SU-DHL-6 (cell line): ENCODE measurements at regions not wholly inside any gene's neighbourhood (a gene's known extent, or its start where the extent isn't known, plus 50 kb on each side); places are given as distances from the start of the nearest gene placed in this dataset.

ENCODE experiments used
- H2AFZ ChIP-seq: fragments of 200-600 bp; sonication (generic); 2 replicates; pipeline ENCODE4 v1.6.1; 2014; ENCODE audit warnings: low read depth, mild to moderate bottlenecking, moderate library complexity, mixed read lengths, antibody characterized with exemption, low read length; ENCODE audit not compliant: severe bottlenecking
- H3F3A ChIP-seq: fragments of 200-600 bp; shearing (Covaris generic); 2 replicates; pipeline ENCODE4 v1.6.0; 2016; ENCODE audit warnings: antibody characterized with exemption, mild to moderate bottlenecking; ENCODE audit not compliant: insufficient read depth
- H3K27ac ChIP-seq: fragments of 200-600 bp; sonication (generic); 2 replicates; pipeline ENCODE4 v1.5.1; 2016; ENCODE audit warnings: low read depth, mild to moderate bottlenecking, low read length, moderate library complexity, mixed read lengths
- H3K27me3 ChIP-seq: fragments of 200-600 bp; sonication (generic), shearing (Covaris generic); 2 replicates; pipeline ENCODE4 v1.6.0; 2014; ENCODE audit warnings: mild to moderate bottlenecking, low read length
- H3K36me3 ChIP-seq: fragments of 200-600 bp; sonication (generic); 2 replicates; pipeline ENCODE4 v1.6.1; 2014; ENCODE audit warnings: mild to moderate bottlenecking, low read length, mixed read lengths
- H3K4me2 ChIP-seq: fragments of 300-600, 200-600 bp; shearing (Covaris generic), sonication (generic); 2 replicates; pipeline ENCODE4 v1.6.0; 2014; ENCODE audit warnings: low read length, low read depth, mild to moderate bottlenecking; ENCODE audit not compliant: poor library complexity, severe bottlenecking
- H3K4me3 ChIP-seq: fragments of 200-600 bp; sonication (generic); 2 replicates; pipeline ENCODE4 v1.5.1; 2014; ENCODE audit warnings: antibody characterized with exemption, low read length, mild to moderate bottlenecking, mixed read lengths; ENCODE audit not compliant: insufficient read depth, poor library complexity, severe bottlenecking
- H3K79me2 ChIP-seq: fragments of 200-600 bp; sonication (generic); 2 replicates; pipeline ENCODE4 v1.6.1; 2014; ENCODE audit warnings: mild to moderate bottlenecking, low read length, moderate library complexity; ENCODE audit not compliant: insufficient read depth
- H3K9ac ChIP-seq: fragments of 200-600 bp; sonication (generic); 2 replicates; pipeline ENCODE4 v1.7.0; 2014; ENCODE audit warnings: mild to moderate bottlenecking, low read length
- H3K9me2 ChIP-seq: fragments of 200-600 bp; sonication (generic); replicated peaks from 2 replicates; pipeline ENCODE4 v1.6.1; 2014; ENCODE audit warnings: low read length; ENCODE audit not compliant: insufficient read depth
- H3K9me3 ChIP-seq: fragments of 200-600 bp; sonication (generic); 2 replicates; pipeline ENCODE4 v1.6.1; 2014; ENCODE audit warnings: low read length, mixed read lengths; ENCODE audit not compliant: insufficient read depth
- H4K20me1 ChIP-seq: fragments of 200-600 bp; sonication (generic); 2 replicates; pipeline ENCODE4 v1.6.1; 2014; ENCODE audit warnings: low read depth, mild to moderate bottlenecking, antibody characterized with exemption, low read length, moderate library complexity, mixed read lengths
- CTCF ChIP-seq: fragments of 200-600 bp; sonication (generic); IDR thresholded peaks from one replicate; pipeline ENCODE4 v1.5.1; 2017; ENCODE audit warnings: antibody characterized with exemption, mild to moderate bottlenecking, low read length, moderate library complexity; ENCODE audit not compliant: insufficient read depth, poor library complexity, severe bottlenecking
- EZH2phosphoT487 ChIP-seq: fragments of 200-600 bp; sonication (generic), shearing (Covaris generic); conservative IDR thresholded peaks from 2 replicates; pipeline ENCODE4 v1.6.1; 2018; ENCODE audit warnings: mild to moderate bottlenecking, antibody characterized with exemption, low read length, moderate library complexity, mixed read lengths

GRCh38 chr5:16321284-16321683 is 141.7 kb upstream of the MARCHF11 start:
- Histone ChIP-seq H3K4me2 (no peak overlapping the region), H3K79me2 (no peaks in the 10 kb centered on the region), H3K9me3 (no peaks in the 10 kb centered on the region), H3K27ac (no peak overlapping the region), H3K9ac (no peak overlapping the region), H3K36me3 (no peaks in the 10 kb centered on the region), H3K27me3 (no peaks in the 10 kb centered on the region), H4K20me1 (no peaks in the 10 kb centered on the region), H3F3A (no peaks in the 10 kb centered on the region), H2AFZ (no peak overlapping the region), H3K4me3 (no peak overlapping the region), H3K9me2 (no peaks in the 10 kb centered on the region)
- no peak for TF ChIP-seq EZH2phosphoT487
- no peak for TF ChIP-seq CTCF

DNA sequence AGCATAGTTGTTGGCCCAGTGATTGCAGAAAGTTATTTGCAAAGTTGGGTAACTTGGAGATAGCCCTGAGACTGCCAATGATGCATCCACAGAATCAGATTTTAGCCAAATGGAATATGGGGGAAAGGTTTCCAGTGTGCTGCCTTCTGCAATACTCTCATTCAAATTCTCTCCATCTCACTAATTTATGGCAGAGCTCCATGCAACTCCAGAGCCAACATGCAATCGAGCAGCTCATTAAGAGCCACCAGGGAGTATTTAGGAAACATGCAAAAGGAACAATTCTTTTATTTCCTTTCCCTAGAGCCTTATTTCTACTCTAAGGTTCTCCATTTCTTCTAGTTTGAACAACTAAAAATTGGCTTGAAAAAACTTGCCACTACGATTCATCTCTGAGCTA is 135.9 kb upstream of the MARCHF11 start:
- no peaks in the 10 kb centered on the region for H3K9me3 ChIP-seq
- H3F3A ChIP-seq = no peaks in the 10 kb centered on the region
- H3K9ac ChIP-seq = no peak overlapping the region
- H3K4me2 ChIP-seq = no peak overlapping the region
- H3K27ac ChIP-seq = no peak overlapping the region
- H3K9me2 ChIP-seq = no peaks in the 10 kb centered on the region
- H4K20me1 ChIP-seq = no peaks in the 10 kb centered on the region
- no peaks in the 10 kb centered on the region for H3K79me2 ChIP-seq
- TF ChIP-seq EZH2phosphoT487 = no peak
- TF ChIP-seq CTCF = no peak
- no peaks in the 10 kb centered on the region for H3K27me3 ChIP-seq
- no peaks in the 10 kb centered on the region for H3K36me3 ChIP-seq
- H3K4me3 ChIP-seq = no peak overlapping the region
- no peak overlapping the region for H2AFZ ChIP-seq

- no peaks in the 10 kb centered on the region for H3F3A ChIP-seq
- no peak overlapping the region for H3K4me2 ChIP-seq
- H3K27me3 ChIP-seq = no peaks in the 10 kb centered on the region
- no peaks in the 10 kb centered on the region for H3K36me3 ChIP-seq
- no peak overlapping the region for H3K4me3 ChIP-seq
- no peaks in the 10 kb centered on the region for H4K20me1 ChIP-seq
- no peak overlapping the region for H2AFZ ChIP-seq
- no peak overlapping the region for H3K9ac ChIP-seq
- no peaks in the 10 kb centered on the region for H3K9me3 ChIP-seq
- no peaks in the 10 kb centered on the region for H3K79me2 ChIP-seq
- TF ChIP-seq EZH2phosphoT487 (no peak), CTCF (no peak)
- H3K9me2 ChIP-seq = no peaks in the 10 kb centered on the region
- no peak overlapping the region for H3K27ac ChIP-seq
Measured at GRCh38 chr5:16313761-16314160, 134.2 kb upstream of the MARCHF11 start.

- Histone ChIP-seq H3K36me3 (no peaks in the 10 kb centered on the region), H3K27me3 (no peaks in the 10 kb centered on the region), H3F3A (no peaks in the 10 kb centered on the region), H3K9me2 (no peaks in the 10 kb centered on the region), H3K79me2 (no peaks in the 10 kb centered on the region), H3K9ac (no peak overlapping the region), H4K20me1 (no peaks in the 10 kb centered on the region), H2AFZ (no peak overlapping the region), H3K4me3 (no peak overlapping the region), H3K9me3 (no peaks in the 10 kb centered on the region), H3K27ac (no peak overlapping the region), H3K4me2 (no peak overlapping the region)
- TF ChIP-seq CTCF (no peak), EZH2phosphoT487 (no peak)
Measured at GRCh38 chr5:16312785-16313184, 133.2 kb upstream of the MARCHF11 start.
